ENCODE measurements at regions not wholly inside any gene's neighbourhood (a gene's known extent, or its start where the extent isn't known, plus 50 kb on each side); places are given as distances from the start of the nearest gene placed in this dataset.

DNA sequence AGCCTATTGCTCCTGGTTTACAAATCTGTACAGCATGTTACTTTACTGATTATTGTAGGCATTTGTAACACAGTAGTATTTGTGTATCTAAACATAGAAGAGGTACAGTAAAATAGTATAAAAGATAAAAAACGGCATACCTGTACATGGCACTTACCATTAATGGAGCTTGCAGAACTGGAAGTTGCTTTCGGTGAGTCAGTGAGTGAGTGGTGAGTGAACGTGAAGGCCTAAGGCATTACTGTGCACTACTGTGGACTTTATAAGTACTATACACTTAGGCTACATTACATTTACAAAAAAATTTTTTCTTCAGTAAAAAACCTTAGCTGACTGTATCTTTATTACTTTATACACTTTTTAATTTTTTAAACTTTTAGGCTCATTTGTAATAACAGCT is 90.9 kb downstream of the RAP2B start:
- Histone ChIP-seq H3K9ac (ENCODE audit: low read depth, low read length) (no peak overlapping the region), H2AFZ (ENCODE audit: low read depth, low read length) (no peak overlapping the region), H3K27ac (ENCODE audit: low read length) (no peak overlapping the region), H3K27me3 (ENCODE audit: insufficient read depth, low read length, poor library complexity) (no peaks in the 10 kb centered on the region), H3K4me2 (ENCODE audit: insufficient read depth, low read length) (no peak overlapping the region), H3K4me3 (ENCODE audit: low read depth in 1 of 2, low read length in 2 of 2) (no peak overlapping the region), H3K4me1 (ENCODE audit: insufficient read depth, low read length) (no peaks in the 10 kb centered on the region), H4K20me1 (ENCODE audit: insufficient read depth, low read length) (no peaks in the 10 kb centered on the region), H3K79me2 (ENCODE audit: insufficient read depth, low read length) (no peaks in the 10 kb centered on the region), H3K36me3 (ENCODE audit: insufficient read depth, low read length) (no peaks in the 10 kb centered on the region), H3K9me3 (ENCODE audit: insufficient read depth, low read length, severe bottlenecking) (no peaks in the 10 kb centered on the region)
- TF ChIP-seq, protein P1, sequence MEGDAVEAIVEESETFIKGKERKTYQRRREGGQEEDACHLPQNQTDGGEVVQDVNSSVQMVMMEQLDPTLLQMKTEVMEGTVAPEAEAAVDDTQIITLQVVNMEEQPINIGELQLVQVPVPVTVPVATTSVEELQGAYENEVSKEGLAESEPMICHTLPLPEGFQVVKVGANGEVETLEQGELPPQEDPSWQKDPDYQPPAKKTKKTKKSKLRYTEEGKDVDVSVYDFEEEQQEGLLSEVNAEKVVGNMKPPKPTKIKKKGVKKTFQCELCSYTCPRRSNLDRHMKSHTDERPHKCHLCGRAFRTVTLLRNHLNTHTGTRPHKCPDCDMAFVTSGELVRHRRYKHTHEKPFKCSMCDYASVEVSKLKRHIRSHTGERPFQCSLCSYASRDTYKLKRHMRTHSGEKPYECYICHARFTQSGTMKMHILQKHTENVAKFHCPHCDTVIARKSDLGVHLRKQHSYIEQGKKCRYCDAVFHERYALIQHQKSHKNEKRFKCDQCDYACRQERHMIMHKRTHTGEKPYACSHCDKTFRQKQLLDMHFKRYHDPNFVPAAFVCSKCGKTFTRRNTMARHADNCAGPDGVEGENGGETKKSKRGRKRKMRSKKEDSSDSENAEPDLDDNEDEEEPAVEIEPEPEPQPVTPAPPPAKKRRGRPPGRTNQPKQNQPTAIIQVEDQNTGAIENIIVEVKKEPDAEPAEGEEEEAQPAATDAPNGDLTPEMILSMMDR (IDR thresholded peaks at IDR 0.05; ENCODE audit: borderline replicate concordance, extremely low read depth, low read length, poor library complexity, severe bottlenecking), result no peak
- TF ChIP-seq EZH2 (IDR thresholded peaks at IDR 0.05; ENCODE audit: borderline replicate concordance, low read depth, low read length, severe bottlenecking), result no peak
- DNase-seq (no peak), ATAC-seq (ENCODE audit: insufficient read depth, low read depth) (no peak)

DNA sequence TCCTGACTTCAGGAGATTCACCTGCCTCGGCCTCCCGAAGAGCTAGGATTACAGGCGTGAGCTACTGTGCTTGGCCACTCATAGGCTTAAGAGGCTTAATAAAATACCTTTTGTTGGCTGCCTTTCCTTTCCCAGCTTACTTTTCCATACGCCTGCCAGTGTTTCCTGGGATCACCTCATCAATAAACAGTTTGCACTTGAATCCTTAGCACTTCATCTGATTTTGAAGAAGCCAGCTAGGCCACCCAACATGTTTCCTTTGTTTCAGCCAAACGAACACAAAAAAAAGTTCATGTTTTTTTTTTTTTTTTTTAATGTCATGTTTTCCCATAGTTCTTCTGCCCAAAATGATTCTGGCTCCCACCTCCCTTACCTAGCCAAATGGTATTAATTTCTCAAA is 92.3 kb downstream of the RAP2B start:
- no peak overlapping the region for H3K4me2 ChIP-seq (ENCODE audit: insufficient read depth, low read length)
- H3K27ac ChIP-seq (ENCODE audit: low read length), result no peak overlapping the region
- no peak for DNase-seq
- H3K4me3 ChIP-seq (ENCODE audit: low read depth in 1 of 2, low read length in 2 of 2), result no peak overlapping the region
- no peaks in the 10 kb centered on the region for H4K20me1 ChIP-seq (ENCODE audit: insufficient read depth, low read length)
- H3K4me1 ChIP-seq (ENCODE audit: insufficient read depth, low read length), result no peaks in the 10 kb centered on the region
- H2AFZ ChIP-seq (ENCODE audit: low read depth, low read length), result no peak overlapping the region
- no peak for TF ChIP-seq EZH2 (IDR thresholded peaks at IDR 0.05; ENCODE audit: borderline replicate concordance, low read depth, low read length, severe bottlenecking)
- TF ChIP-seq, protein P1 (IDR thresholded peaks at IDR 0.05; ENCODE audit: borderline replicate concordance, extremely low read depth, low read length, poor library complexity, severe bottlenecking), result no peak
- no peaks in the 10 kb centered on the region for H3K79me2 ChIP-seq (ENCODE audit: insufficient read depth, low read length)
- H3K27me3 ChIP-seq (ENCODE audit: insufficient read depth, low read length, poor library complexity), result no peaks in the 10 kb centered on the region
- no peak for ATAC-seq (ENCODE audit: insufficient read depth, low read depth)
- H3K36me3 ChIP-seq (ENCODE audit: insufficient read depth, low read length), result no peaks in the 10 kb centered on the region
- no peaks in the 10 kb centered on the region for H3K9me3 ChIP-seq (ENCODE audit: insufficient read depth, low read length, severe bottlenecking)
- H3K9ac ChIP-seq (ENCODE audit: low read depth, low read length), result no peak overlapping the region

DNA sequence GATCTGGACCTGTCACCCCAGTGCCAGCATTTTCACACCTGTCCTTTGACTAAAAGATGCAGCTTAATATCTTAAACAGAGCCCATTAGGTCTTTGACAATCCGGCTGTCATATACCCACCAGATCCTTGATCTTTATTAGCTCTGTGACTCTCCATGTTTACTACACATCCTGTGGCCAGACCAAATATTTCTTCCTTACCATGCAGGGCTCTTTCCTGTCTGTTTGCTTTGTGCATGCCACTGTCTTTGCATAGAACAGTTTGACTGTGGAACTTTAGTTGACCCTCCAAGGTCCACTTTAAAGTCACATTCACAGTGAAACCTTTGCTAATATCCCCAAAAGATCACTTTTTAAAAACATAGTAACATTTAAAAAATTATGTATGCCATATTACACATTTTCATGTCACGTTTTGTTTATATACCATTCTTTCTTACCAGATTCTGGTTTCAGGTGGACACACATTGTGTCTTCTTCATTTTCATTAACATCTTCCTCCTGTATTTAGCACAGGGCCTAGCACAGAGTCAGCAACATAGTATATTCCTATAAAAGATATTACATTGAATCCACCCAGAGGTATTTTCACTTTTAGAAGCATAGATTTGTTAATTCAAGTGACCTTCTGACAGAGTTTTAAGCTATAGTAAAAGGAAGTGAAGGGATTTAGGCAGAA is 95.8 kb downstream of the RAP2B start:
- H3K79me2 ChIP-seq (ENCODE audit: insufficient read depth, low read length), result no peaks in the 10 kb centered on the region
- H3K27ac ChIP-seq (ENCODE audit: low read length), result no peak overlapping the region
- no peak overlapping the region for H3K9ac ChIP-seq (ENCODE audit: low read depth, low read length)
- ATAC-seq (ENCODE audit: insufficient read depth, low read depth) (no peak), DNase-seq (no peak)
- H3K27me3 ChIP-seq (ENCODE audit: insufficient read depth, low read length, poor library complexity), result no peaks in the 10 kb centered on the region
- no peaks in the 10 kb centered on the region for H3K36me3 ChIP-seq (ENCODE audit: insufficient read depth, low read length)
- H3K4me3 ChIP-seq (ENCODE audit: low read depth in 1 of 2, low read length in 2 of 2), result no peak overlapping the region
- H3K4me2 ChIP-seq (ENCODE audit: insufficient read depth, low read length), result no peak overlapping the region
- H3K9me3 ChIP-seq (ENCODE audit: insufficient read depth, low read length, severe bottlenecking), result no peaks in the 10 kb centered on the region
- H4K20me1 ChIP-seq (ENCODE audit: insufficient read depth, low read length), result no peaks in the 10 kb centered on the region
- no peak overlapping the region for H2AFZ ChIP-seq (ENCODE audit: low read depth, low read length)
- no peak for TF ChIP-seq EZH2 (IDR thresholded peaks at IDR 0.05; ENCODE audit: borderline replicate concordance, low read depth, low read length, severe bottlenecking)
- TF ChIP-seq, protein P1 (IDR thresholded peaks at IDR 0.05; ENCODE audit: borderline replicate concordance, extremely low read depth, low read length, poor library complexity, severe bottlenecking), result no peak
- H3K4me1 ChIP-seq (ENCODE audit: insufficient read depth, low read length), result no peaks in the 10 kb centered on the region
